Skeletal muscle satellite cell (primary cell): ENCODE measurements at regions not wholly inside any gene's neighbourhood (a gene's known extent, or its start where the extent isn't known, plus 50 kb on each side); places are given as distances from the start of the nearest gene placed in this dataset.
"Not testable (repeated sequence)": the region's sequence is repeated elsewhere in the genome, so short reads cannot be mapped to it uniquely, and the experiment has no call there.

Experiments
- H3K27me3 ChIP-seq: 2 replicates; pipeline ENCODE4 v1.7.0; 2013; ENCODE audit warnings: low read length; ENCODE audit not compliant: control insufficient read depth, insufficient read depth
- H3K36me3 ChIP-seq: 2 replicates; pipeline ENCODE4 v1.7.0; 2013; ENCODE audit warnings: mild to moderate bottlenecking, control low read depth, low read length; ENCODE audit not compliant: insufficient read depth
- H3K4me1 ChIP-seq: 2 replicates; pipeline ENCODE4 v1.7.0; 2013; ENCODE audit warnings: low read length; ENCODE audit not compliant: control insufficient read depth, insufficient read depth
- H3K4me2 ChIP-seq: 2 replicates; pipeline ENCODE4 v1.7.0; 2013; ENCODE audit warnings: mild to moderate bottlenecking, low read length
- H3K4me3 ChIP-seq: 2 replicates; pipeline ENCODE4 v1.7.0; 2013; ENCODE audit warnings: low read length
- H3K9ac ChIP-seq: 2 replicates; pipeline ENCODE4 v1.7.0; 2013; ENCODE audit warnings: mild to moderate bottlenecking, low read depth, low read length, moderate library complexity
- H3K9me3 ChIP-seq: replicated peaks from 2 replicates; pipeline ENCODE4 v1.7.0; 2013; ENCODE audit warnings: mild to moderate bottlenecking, control low read depth, low read length

DNA sequence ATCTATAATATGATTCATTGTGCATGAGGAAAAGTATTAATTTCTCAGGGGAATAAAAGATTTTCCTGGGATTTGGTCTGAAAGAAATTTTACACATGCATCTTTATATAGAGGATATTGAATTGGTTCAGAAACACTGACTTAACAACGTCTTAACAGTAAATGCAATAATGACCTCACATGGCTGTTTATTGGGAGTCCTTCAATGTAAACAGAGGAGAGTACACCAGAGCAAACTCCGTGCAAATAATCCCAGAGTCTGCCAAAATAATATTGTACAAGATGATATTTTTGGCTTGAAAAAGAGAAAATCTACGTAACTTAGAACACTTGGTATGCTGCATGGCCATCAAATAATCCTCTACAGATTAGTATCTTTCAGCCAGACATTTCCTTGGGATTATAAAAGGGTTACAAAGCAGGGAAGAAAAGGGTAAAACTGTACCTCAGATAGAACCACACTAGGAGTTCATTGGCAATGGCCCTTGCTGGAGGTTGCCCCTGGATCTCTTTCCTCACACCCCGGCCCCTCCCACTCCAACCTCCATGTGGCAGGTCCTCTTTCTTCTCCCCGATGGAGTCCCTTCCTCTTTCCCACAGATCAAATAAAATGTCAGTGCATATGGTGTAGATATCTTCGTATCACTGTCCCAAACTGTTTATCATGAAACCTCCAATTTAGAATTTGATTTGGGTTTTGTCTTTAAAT lies 196.4 kb downstream of the EVX1 start:
- Histone ChIP-seq H3K27me3 (no peaks in the 10 kb centered on the region), H3K4me2 (no peak overlapping the region), H3K4me3 (no peak overlapping the region), H3K4me1 (peaks cover 21% of the 10 kb centered on the region), H3K9me3 (no peaks in the 10 kb centered on the region), H3K9ac (no peak overlapping the region), H3K36me3 (no peaks in the 10 kb centered on the region)

DNA sequence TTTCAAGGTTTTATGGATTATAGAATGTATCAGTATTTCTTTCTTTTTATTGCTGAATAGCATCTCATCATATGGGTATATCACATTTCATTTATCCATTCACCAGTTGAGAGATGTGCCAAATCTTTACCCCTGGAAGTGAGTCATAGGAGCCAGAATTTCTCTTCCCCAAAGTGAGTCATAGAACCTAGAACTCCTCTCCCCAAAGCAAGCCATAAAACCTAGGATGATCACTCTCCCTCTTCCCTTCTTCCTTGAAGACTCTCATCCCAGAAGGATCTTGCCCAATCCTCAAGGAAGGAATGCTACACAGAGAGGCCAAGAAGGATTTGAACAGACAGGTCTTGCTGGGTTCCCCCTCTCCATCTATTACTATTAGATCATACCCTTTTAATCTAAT lies 199.9 kb downstream of the EVX1 start:
- Histone ChIP-seq H3K9me3 (no peaks in the 10 kb centered on the region), H3K36me3 (no peaks in the 10 kb centered on the region), H3K4me2 (no peak overlapping the region), H3K27me3 (peaks cover 3% of the 10 kb centered on the region), H3K9ac (no peak overlapping the region), H3K4me3 (no peak overlapping the region), H3K4me1 (peaks cover 11% of the 10 kb centered on the region)

DNA sequence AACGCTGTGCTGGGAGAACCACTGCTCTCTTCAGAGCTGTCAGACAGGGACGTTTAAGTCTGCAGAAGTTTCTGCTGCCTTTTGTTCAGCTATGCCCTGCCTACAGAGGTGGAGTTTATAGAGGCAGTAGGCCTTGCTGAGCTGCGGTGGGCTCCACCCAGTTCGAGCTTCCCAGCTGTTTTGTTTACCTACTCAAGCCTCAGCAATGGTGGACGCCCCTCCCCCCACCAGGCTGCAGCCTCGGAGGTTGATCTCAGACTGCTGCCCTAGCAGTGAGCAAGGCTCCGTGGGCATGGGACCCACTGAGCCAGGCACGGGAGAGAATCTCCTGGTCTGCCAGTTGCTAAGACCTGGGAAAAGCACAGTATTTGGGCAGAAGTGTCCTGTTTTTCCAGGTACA lies 206.4 kb downstream of the EVX1 start:
- not testable (repeated sequence) for H3K27me3 ChIP-seq, H3K9ac ChIP-seq, H3K4me1 ChIP-seq, H3K4me3 ChIP-seq, H3K4me2 ChIP-seq, H3K9me3 ChIP-seq, H3K36me3 ChIP-seq

DNA sequence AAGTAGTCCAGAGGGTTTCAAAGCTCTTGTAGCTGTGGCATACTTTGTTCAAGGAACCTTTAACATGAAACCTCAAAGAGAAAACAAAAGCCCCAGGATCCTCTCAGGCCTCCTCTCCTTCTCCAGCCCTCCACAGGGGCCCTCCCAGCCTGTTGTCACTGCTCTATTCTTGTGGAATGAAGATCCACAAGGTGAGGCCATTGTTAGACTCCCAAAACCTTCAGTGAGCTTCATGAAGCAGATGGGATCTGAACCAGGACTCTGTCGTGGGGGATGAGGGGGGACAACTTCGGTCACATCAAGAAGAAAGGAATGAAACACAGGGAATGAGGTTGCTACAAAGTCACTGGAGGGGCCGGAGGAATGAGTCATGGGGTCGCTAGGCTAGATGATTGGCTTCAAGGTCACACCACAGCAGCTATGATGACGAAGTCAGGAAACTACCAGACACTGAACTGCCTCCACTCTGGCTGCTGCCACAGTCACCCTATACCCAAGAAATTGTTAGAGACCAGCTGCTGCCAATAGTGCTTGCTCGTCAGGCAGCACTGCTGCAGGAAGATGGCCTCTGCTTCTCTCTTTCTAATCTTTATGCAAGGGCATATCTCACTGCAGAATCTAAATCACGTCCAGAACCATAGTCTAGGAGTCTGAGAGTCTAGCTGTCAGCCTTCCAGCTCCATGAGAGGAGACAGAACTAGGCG lies 208.8 kb downstream of the HIBADH start:
- H3K4me2 ChIP-seq, result peak overlapping the region; percentile 39
- H3K4me1 ChIP-seq, result peaks cover 9% of the 10 kb centered on the region
- H3K36me3 ChIP-seq, result no peaks in the 10 kb centered on the region
- H3K4me3 ChIP-seq, result no peak overlapping the region
- peaks cover 1% of the 10 kb centered on the region for H3K27me3 ChIP-seq
- no peak overlapping the region for H3K9ac ChIP-seq
- no peaks in the 10 kb centered on the region for H3K9me3 ChIP-seq

DNA sequence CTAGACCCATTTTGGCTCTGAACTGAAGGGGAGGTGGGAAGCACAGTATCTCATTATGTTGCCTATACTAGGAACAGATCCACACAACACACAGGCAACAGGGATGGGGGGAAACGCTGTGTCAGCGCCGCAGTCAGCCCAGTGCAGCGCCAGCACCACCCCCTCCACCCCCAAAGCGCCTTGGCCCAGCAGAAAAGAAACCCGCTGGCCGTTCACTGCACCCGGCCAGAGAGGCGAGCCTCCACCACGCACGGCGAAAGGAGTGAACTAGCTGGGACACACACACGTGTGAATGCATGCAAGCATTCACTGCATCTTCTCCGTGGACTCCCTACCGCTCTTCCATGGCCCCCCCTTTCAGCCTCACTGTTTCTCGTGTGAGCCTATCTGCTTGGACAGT lies 205.6 kb downstream of the HIBADH start:
- H3K4me3 ChIP-seq, H3K9ac ChIP-seq, H3K9me3 ChIP-seq, H3K36me3 ChIP-seq, H3K4me2 ChIP-seq: not testable (repeated sequence)
- peaks cover 15% of the 10 kb centered on the region for H3K27me3 ChIP-seq
- H3K4me1 ChIP-seq, result peaks cover 15% of the 10 kb centered on the region

DNA sequence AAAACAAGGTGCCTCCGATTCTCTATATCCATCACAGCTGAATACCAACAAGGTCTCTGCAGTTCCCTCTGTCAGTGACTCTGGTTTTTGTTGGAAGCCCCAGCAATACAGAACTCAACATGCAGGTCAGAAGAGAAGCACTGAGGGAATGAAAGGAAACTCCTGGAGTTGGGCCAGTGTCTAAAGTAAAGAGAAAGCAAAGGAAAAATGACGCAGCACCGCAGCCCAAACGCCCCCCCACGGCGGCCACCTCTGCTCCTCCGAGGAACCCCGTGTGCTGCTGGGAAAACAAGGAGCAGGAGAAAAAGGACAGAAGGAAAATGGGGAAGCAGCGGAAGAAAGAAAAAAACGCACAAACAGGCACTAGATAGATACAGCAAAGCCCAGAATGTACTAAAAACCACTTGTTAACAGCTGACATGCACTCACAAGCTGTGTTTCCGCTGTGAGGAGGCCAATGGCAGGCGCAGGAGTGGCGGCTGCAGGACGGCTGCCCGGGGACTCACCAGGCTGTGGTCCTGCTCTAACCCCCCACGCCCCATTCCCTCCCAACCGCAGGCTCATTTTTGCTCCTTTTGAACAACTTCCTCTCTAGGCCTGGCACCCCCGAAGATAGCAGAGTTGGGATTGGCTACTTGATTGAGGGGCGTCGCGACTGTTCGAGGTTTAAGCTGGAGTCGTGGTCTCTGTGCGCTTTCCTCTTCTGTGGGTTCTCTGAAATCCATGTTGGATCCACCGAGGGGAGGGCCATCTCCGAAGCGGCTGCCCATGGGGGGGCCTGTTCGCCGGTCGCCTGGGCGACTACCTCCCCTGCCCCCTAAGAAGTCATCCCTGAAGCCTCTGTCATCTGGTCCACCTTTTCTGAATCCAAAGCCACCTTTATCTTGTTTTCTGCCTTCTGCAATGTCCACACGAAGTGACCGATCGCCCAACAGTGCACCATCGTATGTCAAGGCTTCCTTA lies 204.8 kb downstream of the HIBADH start:
- H3K36me3 ChIP-seq, H3K4me2 ChIP-seq, H3K9ac ChIP-seq, H3K4me3 ChIP-seq, H3K9me3 ChIP-seq: not testable (repeated sequence)
- Histone ChIP-seq H3K4me1 (peaks cover 15% of the 10 kb centered on the region), H3K27me3 (peaks cover 15% of the 10 kb centered on the region)

DNA sequence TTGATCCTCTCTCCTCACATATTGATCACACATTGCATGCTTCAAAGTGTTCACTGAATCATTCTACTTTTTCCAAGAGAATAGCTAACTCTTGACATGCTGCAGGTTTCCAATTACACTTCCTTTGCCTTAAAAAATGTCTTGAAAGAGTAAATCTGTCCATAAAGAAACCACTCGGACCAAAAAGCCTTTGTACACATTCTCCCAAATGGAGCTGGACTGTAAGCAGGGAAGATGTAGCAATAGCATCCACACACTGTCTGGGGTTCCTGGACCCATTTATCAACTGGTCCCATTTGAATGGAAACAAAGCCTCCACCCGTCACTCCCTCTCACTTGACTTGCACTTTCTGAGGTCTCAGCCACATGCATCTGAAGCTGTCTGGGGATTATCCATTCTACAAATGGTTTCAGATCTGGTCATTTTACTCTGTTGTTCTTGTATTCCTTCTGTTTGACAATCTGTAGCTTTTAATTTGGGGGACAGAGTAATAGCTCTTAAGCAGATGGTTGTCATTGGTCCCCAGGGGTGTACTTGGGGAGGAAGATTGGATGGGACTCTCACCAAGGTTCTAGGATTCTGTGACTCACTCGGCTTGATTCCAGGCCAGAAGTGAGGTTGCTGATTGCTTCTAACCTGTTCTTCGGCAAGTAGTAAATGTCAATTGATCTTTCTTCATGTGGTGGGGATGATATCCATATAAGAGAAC lies 203.5 kb downstream of the HIBADH start:
- H3K36me3 ChIP-seq, result no peaks in the 10 kb centered on the region
- no peak overlapping the region for H3K4me3 ChIP-seq
- H3K9me3 ChIP-seq, result no peaks in the 10 kb centered on the region
- no peak overlapping the region for H3K9ac ChIP-seq
- no peak overlapping the region for H3K4me2 ChIP-seq
- peaks cover 9% of the 10 kb centered on the region for H3K4me1 ChIP-seq
- peaks cover 23% of the 10 kb centered on the region for H3K27me3 ChIP-seq

DNA sequence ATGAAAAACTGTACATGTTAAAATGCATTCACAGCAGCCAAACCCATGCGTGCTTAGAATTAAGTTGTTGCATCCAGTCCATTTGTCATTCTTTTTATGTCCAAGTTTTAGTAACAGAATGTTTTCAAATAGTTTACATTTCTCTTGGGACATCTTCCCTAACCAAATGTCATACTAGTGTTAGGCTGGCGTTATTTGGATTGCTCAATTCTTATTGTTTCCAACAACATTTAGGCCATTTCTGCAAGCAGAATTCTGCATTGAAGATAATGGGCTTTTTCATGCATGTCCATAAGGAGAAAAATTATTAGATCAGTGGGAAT lies 203.0 kb downstream of the HIBADH start:
- Histone ChIP-seq H3K4me3 (no peak overlapping the region), H3K4me2 (no peak overlapping the region), H3K4me1 (peaks cover 7% of the 10 kb centered on the region), H3K36me3 (no peaks in the 10 kb centered on the region), H3K27me3 (peaks cover 27% of the 10 kb centered on the region), H3K9me3 (no peaks in the 10 kb centered on the region), H3K9ac (no peak overlapping the region)

DNA sequence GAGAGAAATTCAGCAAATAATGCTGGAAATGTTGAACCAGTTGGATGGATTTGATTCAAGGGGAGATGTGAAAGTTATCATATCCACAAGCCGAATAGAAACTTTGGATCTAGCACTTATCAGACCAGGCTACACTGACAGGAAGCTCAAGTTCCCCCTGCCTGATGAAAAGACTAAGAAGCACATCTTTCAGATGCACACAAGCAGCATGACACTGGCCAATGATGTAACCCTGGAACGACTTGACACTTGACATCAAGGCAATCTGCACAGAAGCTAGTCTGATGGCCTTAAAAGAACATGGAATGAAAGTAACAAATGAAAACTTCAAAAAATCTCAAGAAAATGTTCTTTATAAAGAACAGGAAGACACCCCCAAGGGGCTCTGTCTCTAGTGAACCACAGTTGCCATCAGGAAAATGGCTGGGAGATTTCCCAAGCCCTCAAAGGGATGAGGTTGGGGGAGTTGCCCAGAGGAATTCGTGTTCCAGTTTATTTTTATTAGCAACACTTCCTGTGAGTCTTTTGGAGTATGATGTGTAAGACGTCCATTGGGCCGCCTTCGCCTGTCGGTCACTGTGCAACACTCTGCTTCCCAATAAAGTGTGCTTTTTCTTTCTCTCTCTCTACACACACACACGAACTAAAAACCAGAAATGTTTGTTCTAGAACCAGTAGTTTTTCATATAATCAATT lies 200.0 kb downstream of the HIBADH start:
- no peak overlapping the region for H3K4me2 ChIP-seq
- no peaks in the 10 kb centered on the region for H3K36me3 ChIP-seq
- peaks cover 44% of the 10 kb centered on the region for H3K27me3 ChIP-seq
- H3K9me3 ChIP-seq, result no peaks in the 10 kb centered on the region
- H3K4me3 ChIP-seq, result no peak overlapping the region
- peaks cover 7% of the 10 kb centered on the region for H3K4me1 ChIP-seq
- H3K9ac ChIP-seq, result no peak overlapping the region

DNA sequence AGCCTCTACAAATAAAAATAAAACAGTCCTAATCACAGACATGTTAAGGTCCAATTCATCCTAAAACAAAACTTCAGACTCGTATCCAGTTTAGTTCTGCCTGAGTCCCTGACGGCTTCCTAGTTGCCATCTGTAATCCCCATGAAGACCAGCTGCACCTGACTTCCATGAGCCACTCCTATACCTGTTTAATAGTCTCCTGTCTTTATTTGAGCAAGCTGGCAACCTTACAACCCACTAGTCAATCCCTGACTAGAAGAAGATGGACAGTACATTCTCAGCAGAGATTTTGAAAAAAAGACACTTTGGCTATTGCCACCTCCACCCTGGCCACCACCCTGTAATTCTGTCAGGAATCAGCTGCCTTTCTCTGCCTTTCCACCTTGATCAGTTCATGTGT lies 197.7 kb downstream of the HIBADH start:
- Histone ChIP-seq H3K27me3 (peaks cover 49% of the 10 kb centered on the region), H3K4me2 (no peak overlapping the region), H3K4me3 (no peak overlapping the region), H3K36me3 (no peaks in the 10 kb centered on the region), H3K4me1 (no peaks in the 10 kb centered on the region), H3K9me3 (no peaks in the 10 kb centered on the region), H3K9ac (no peak overlapping the region)

DNA sequence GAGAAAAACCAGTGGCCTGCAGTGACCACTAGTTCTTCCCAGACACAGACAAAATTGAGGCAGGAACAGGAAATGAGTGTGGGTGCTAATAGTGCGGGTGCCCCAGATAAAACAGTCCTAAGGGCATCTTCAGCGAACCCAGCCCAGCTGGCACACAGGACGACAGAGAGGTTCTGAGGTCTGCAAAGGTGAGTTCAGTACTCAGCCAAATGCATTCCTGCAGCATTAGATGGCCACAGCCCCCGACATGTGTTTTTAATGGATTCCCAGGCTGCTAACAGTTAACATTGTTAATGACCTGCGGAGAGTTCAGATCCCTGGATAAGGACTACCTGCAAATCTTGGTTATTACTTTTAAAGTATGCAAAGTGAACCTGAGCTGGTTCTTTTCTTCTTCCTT lies 196.0 kb downstream of the HIBADH start:
- Histone ChIP-seq H3K4me2 (no peak overlapping the region), H3K27me3 (peaks cover 48% of the 10 kb centered on the region), H3K4me1 (no peaks in the 10 kb centered on the region), H3K4me3 (no peak overlapping the region), H3K9me3 (no peaks in the 10 kb centered on the region), H3K36me3 (no peaks in the 10 kb centered on the region), H3K9ac (no peak overlapping the region)
